ACC112 (cell line): ENCODE measurements at regions not wholly inside any gene's neighbourhood (a gene's known extent, or its start where the extent isn't known, plus 50 kb on each side); places are given as distances from the start of the nearest gene placed in this dataset.

Experiments
- H2AFZ ChIP-seq: fragments of 200-600 bp; sonication (generic); one replicate; pipeline ENCODE4 v1.6.0; 2017; ENCODE audit warnings: antibody characterized with exemption, low read length; ENCODE audit not compliant: unreplicated experiment
- H3K27ac ChIP-seq: fragments of 200-600 bp; sonication (generic); 2 replicates; pipeline ENCODE4 v1.5.1; 2014; ENCODE audit warnings: low read depth, mild to moderate bottlenecking, antibody characterized with exemption, low read length, moderate library complexity
- H3K27me3 ChIP-seq: fragments of 200-600 bp; sonication (generic); 2 replicates; pipeline ENCODE4 v1.6.1; 2014; ENCODE audit warnings: mild to moderate bottlenecking, antibody characterized with exemption, low read length, moderate library complexity, mixed read lengths; ENCODE audit not compliant: insufficient read depth
- H3K36me3 ChIP-seq: fragments of 200-600 bp; sonication (generic); 2 replicates; pipeline ENCODE4 v1.6.1; 2016; ENCODE audit warnings: mild to moderate bottlenecking, antibody characterized with exemption, low read length, moderate library complexity, mixed read lengths; ENCODE audit not compliant: insufficient read depth
- H3K4me1 ChIP-seq: fragments of 200-600 bp; sonication (generic); one replicate; pipeline ENCODE4 v1.6.1; 2016; ENCODE audit warnings: low read length, mixed read lengths; ENCODE audit not compliant: insufficient read depth, unreplicated experiment, control insufficient read depth
- H3K4me3 ChIP-seq: fragments of 200-600 bp; sonication (generic); 2 replicates; pipeline ENCODE4 v1.5.1; 2014; ENCODE audit warnings: mild to moderate bottlenecking, low read depth, low read length
- H3K79me2 ChIP-seq: fragments of 200-600 bp; sonication (generic); one replicate; pipeline ENCODE4 v1.6.0; 2016; ENCODE audit warnings: low read length; ENCODE audit not compliant: control insufficient read depth, unreplicated experiment, insufficient read depth

DNA sequence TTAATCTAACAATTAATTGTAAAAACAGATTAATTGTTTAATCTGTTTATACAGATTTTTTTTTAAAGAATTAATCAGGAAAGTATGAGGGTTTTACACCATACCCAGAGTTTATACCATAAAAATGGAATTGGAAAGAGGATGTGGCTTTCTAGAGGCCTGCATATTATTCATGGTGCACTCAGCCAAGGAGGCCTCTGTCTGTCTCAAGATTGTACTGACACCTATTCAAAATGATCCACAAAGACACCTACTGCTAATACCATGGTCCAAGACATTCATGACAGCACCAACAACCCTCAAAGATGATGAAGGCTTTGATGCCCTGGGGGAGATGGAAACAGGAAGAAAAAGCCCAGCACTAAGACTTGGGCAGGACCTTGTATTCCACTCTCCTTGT lies 58.1 kb upstream of the MAST4 start:
- H3K4me3 ChIP-seq, result no peak overlapping the region

DNA sequence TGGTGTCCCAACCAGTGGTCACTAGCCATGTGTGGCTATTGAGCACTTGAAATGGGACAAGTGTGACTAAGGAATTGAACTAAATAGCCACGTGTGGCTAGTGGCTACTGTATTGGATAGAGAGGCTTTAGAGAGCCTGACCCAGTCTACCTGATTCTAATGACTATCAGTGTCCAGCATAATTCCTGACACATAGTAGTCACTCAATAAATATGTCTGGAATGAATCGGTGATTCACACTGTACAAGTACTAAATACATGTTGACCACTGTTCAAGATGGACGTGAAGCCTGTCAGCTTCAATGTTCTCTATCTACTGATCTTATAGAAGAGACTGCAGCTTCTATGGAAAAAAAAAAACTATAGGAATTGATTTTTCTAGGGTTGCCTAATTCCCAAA lies 57.7 kb upstream of the MAST4 start:
- Histone ChIP-seq H3K4me3 (no peak overlapping the region), H3K27ac (no peak overlapping the region), H3K36me3 (no peaks in the 10 kb centered on the region), H3K27me3 (no peaks in the 10 kb centered on the region), H2AFZ (no peak overlapping the region), H3K79me2 (no peaks in the 10 kb centered on the region), H3K4me1 (no peaks in the 10 kb centered on the region)

More for the DNA sequence above, 58.1 kb upstream of the MAST4 start:
- Histone ChIP-seq H3K4me1 (no peaks in the 10 kb centered on the region), H3K27me3 (no peaks in the 10 kb centered on the region), H3K79me2 (no peaks in the 10 kb centered on the region), H3K27ac (no peak overlapping the region), H2AFZ (no peak overlapping the region), H3K36me3 (no peaks in the 10 kb centered on the region)

DNA sequence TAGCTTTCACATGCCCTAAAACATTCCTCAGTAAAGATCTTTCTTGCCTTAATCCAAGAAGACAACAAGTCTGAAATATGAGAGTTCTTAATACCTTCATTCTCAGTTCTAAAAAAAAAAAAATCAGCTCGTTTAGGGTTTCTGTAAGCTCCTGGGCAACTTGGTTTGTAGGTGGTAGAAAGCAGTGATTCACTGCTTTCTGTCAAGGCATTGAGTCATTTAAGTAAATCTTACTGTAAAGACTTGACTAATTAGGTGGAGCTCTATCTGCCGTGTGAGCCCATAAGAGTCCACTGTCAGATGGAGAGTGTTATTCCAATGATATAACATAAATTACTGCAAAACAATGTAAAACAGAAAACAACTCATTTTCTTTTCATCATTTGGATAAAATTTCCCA lies 56.1 kb upstream of the MAST4 start:
- Histone ChIP-seq H3K4me3 (no peak overlapping the region), H3K27ac (no peak overlapping the region), H3K4me1 (no peaks in the 10 kb centered on the region)

DNA sequence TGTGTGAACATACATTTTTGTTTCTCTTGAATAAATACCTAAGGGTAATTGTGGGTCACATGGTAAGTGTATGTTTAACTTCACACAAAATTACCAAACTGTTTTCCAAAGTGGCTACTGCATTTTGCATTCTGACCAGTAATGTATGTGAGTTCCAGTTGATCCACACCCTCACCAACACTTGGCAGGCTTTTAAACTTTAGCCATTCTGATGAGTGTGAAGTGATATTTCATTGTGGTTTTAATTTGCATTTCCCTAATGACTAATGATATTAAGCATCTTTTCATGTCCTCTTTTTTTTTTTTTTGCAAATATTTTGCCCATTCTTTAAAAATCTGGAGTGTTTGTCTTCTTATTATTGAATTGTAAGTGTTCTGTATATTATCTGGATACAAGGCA lies 53.5 kb upstream of the MAST4 start:
- H3K27me3 ChIP-seq, result no peaks in the 10 kb centered on the region
- H3K79me2 ChIP-seq, result no peaks in the 10 kb centered on the region
- H2AFZ ChIP-seq, result no peak overlapping the region
- H3K4me1 ChIP-seq, result no peaks in the 10 kb centered on the region
- no peak overlapping the region for H3K4me3 ChIP-seq
- H3K27ac ChIP-seq, result no peak overlapping the region
- no peaks in the 10 kb centered on the region for H3K36me3 ChIP-seq

More for the DNA sequence above, 56.1 kb upstream of the MAST4 start:
- H3K27me3 ChIP-seq, result no peaks in the 10 kb centered on the region
- no peaks in the 10 kb centered on the region for H3K36me3 ChIP-seq
- H3K79me2 ChIP-seq, result no peaks in the 10 kb centered on the region
- no peak overlapping the region for H2AFZ ChIP-seq
